ENCODE measurements at regions not wholly inside any gene's neighbourhood (a gene's known extent, or its start where the extent isn't known, plus 50 kb on each side); places are given as distances from the start of the nearest gene placed in this dataset.

DNA sequence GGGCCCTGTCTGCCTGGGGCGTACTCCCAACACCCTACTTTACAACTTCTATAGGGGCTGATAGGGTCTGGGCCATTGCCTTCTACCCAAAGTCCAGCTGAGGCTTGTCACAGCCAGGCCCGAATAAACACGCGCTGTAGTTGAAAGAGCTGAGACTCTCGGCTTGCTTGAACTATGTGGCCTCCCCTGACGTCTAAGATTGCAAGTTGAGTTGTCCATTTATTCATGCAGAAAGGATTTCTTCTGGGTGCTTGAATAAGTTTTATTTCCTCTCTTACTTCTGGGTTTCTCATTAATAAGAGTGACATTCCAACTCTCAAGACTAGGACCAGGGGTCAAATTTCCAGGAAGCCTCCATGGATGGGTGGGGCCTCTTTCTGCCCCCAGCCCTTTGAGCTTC, 74.4 kb upstream of the VRK1 start:
- H3K56ac ChIP-seq (ENCODE audit: insufficient read length, low read depth, low read length), result no peak overlapping the region
- WGBS (ENCODE audit: extremely low coverage, insufficient read length, low lambda C conversion rate), result no CpG with 5 or more reads among the region's 6 CpGs
- peaks cover 3 to 6% of the 10 kb centered on the region in 2 experiments; a peak in 3 of 5 replicates for H3K9me3 Mint-ChIP-seq

More for the DNA sequence above, 74.4 kb upstream of the VRK1 start:
- Histone ChIP-seq H3K9me3 (ENCODE audit: control insufficient read depth, low read depth, low read length) (no peaks in the 10 kb centered on the region), H2BK5ac (ENCODE audit: insufficient read length, low read length) (no peak overlapping the region), H3K4me1 (ENCODE audit: insufficient read depth, low read length) (no peaks in the 10 kb centered on the region), H4K20me1 (ENCODE audit: control insufficient read depth, insufficient read depth, insufficient read length) (no peaks in the 10 kb centered on the region), H2BK12ac (ENCODE audit: insufficient read length, low read depth, low read length) (no peak overlapping the region), H2BK120ac (ENCODE audit: low read depth, low read length, poor library complexity, severe bottlenecking) (no peak overlapping the region), H3K79me1 (ENCODE audit: insufficient read depth, low read depth, low read length, poor library complexity, severe bottlenecking) (no peaks in the 10 kb centered on the region), H3K27me3 (ENCODE audit: insufficient read depth, low read length) (no peaks in the 10 kb centered on the region), H3K14ac (ENCODE audit: insufficient read depth, low read length) (no peak overlapping the region), H4K8ac (replicated peaks; ENCODE audit: insufficient read length, low read depth, low read length) (no peak overlapping the region), H4K5ac (ENCODE audit: insufficient read length, low read depth, low read length) (no peak overlapping the region), H4K91ac (ENCODE audit: insufficient read length, low read depth, low read length) (no peak overlapping the region), H2BK15ac (ENCODE audit: low read depth, low read length) (no peak overlapping the region), H3K23me2 (ENCODE audit: insufficient read length, low read depth, low read length, poor library complexity, severe bottlenecking) (no peaks in the 10 kb centered on the region), H3K27ac (ENCODE audit: insufficient read length, low read depth, low read length) (no peak overlapping the region), H3K79me2 (ENCODE audit: insufficient read depth, low read length) (no peaks in the 10 kb centered on the region), H3K23ac (ENCODE audit: insufficient read length, low read depth, low read length) (no peak overlapping the region), H3K4ac (ENCODE audit: low read depth, low read length) (no peak overlapping the region), H3T11ph (ENCODE audit: low read length) (no peak overlapping the region), H2AFZ (ENCODE audit: low read length) (no peak overlapping the region), H2BK20ac (ENCODE audit: low read depth, low read length, poor library complexity, severe bottlenecking) (no peak overlapping the region), H3K4me2 (ENCODE audit: insufficient read depth, insufficient read length, low read length) (no peak overlapping the region), H2AK5ac (ENCODE audit: insufficient read length, low read length) (no peak overlapping the region), H3K9ac (ENCODE audit: extremely low read depth, insufficient read length, low read length) (no peak overlapping the region), H3K18ac (ENCODE audit: insufficient read length, low read depth, low read length) (no peak overlapping the region)
- TF ChIP-seq, protein P1, sequence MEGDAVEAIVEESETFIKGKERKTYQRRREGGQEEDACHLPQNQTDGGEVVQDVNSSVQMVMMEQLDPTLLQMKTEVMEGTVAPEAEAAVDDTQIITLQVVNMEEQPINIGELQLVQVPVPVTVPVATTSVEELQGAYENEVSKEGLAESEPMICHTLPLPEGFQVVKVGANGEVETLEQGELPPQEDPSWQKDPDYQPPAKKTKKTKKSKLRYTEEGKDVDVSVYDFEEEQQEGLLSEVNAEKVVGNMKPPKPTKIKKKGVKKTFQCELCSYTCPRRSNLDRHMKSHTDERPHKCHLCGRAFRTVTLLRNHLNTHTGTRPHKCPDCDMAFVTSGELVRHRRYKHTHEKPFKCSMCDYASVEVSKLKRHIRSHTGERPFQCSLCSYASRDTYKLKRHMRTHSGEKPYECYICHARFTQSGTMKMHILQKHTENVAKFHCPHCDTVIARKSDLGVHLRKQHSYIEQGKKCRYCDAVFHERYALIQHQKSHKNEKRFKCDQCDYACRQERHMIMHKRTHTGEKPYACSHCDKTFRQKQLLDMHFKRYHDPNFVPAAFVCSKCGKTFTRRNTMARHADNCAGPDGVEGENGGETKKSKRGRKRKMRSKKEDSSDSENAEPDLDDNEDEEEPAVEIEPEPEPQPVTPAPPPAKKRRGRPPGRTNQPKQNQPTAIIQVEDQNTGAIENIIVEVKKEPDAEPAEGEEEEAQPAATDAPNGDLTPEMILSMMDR (conservative IDR thresholded peaks at IDR 0.05), result no peak
- no peak for DNase-seq
- Mint-ChIP-seq H3K36me3 (ENCODE audit: insufficient read depth in 1 of 3, low read depth in 3 of 3) (no peaks in the 10 kb centered on the region), H3K4me3 (no peak overlapping the region), H3K27ac (no peak overlapping the region), H3K4me1 (peaks cover 0 to 11% of the 10 kb centered on the region in 2 experiments; a peak in 3 of 4 replicates), H3K27me3 (ENCODE audit: low read depth) (peaks cover 42% of the 10 kb centered on the region)

All from H9 (cell line).